ENCODE measurements at regions not wholly inside any gene's neighbourhood (a gene's known extent, or its start where the extent isn't known, plus 50 kb on each side); places are given as distances from the start of the nearest gene placed in this dataset.

DNA sequence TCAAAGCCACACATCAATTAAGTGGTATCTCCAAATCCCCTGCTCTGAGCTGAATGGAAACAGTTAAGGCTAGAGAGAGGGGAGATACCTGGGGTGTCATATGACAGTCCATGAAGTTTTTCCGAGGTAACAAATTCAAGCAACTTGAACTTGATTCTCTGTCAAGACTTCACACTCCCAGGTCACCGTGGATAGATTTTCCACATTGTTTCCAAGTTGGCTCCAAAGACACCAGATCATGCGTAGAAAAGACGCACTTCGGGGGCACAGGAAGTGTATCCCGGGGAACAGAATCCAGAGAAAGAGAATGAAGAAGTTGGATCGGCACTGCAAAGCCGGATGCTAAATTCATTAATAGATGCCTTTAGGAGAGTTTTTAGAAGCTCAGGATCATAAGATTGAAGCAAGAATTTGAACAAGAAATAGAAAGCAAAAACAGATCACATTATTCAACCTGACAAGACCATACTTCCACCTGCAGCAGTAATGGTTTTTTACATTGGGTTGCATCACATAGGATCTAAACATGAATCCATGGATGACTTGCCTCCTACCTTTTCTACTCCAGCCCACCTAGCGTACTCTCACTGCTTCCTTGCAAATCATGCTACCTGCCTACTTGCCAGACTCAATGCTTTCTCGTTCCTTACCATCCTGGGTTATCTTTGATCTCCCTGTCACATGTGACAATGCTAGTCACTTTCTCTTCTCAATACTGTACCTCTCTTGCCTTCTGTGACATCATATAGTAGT, 253.0 kb upstream of the ADAMTS9 start:
- Histone ChIP-seq H3K4me3 (ENCODE audit: insufficient read depth, low read depth, low read length) (no peak overlapping the region), H3K27me3 (ENCODE audit: control insufficient read depth, insufficient read depth, low read length) (no peaks in the 10 kb centered on the region; the same call in 1 of the 2 replicates), H3K36me3 (replicated peaks; ENCODE audit: control insufficient read depth, insufficient read depth, low read length) (no peaks in the 10 kb centered on the region)
- no peak for DNase-seq

GRCh38 chr3:64939747-64940450, 252.1 kb upstream of the ADAMTS9 start:
- no peak for DNase-seq
- Histone ChIP-seq H3K27me3 (ENCODE audit: control insufficient read depth, insufficient read depth, low read length) (no peaks in the 10 kb centered on the region; the same call in 1 of the 2 replicates), H3K36me3 (replicated peaks; ENCODE audit: control insufficient read depth, insufficient read depth, low read length) (no peaks in the 10 kb centered on the region), H3K4me3 (ENCODE audit: insufficient read depth, low read depth, low read length) (no peak overlapping the region)

- H3K36me3 ChIP-seq (replicated peaks; ENCODE audit: control insufficient read depth, insufficient read depth, low read length): no peaks in the 10 kb centered on the region
- H3K27me3 ChIP-seq (ENCODE audit: control insufficient read depth, insufficient read depth, low read length): no peaks in the 10 kb centered on the region; the same call in 1 of the 2 replicates
- DNase-seq: no peak
- no peak overlapping the region for H3K4me3 ChIP-seq (ENCODE audit: insufficient read depth, low read depth, low read length)
Measured at GRCh38 chr3:64939309-64939708, 251.5 kb upstream of the ADAMTS9 start.

DNA sequence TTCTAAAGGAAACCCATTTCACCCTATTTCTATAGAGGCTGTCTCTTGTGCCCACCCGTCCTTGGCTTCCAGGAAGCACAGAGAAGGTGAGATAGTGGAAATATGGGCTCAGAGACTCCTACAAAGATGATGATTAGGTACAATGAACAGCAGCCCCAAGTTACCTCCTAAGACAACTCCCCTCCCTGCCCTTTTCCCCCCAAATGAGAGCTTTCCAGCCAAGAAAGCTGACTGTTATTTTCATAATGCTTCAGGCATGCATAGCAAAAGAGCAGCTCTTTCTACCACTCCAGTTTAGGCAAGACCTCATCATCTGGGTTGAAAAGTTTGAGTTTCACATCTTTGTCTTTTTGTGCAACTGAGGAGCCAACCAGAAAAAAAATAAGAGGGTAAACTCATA, 248.8 kb upstream of the ADAMTS9 start:
- Histone ChIP-seq H3K36me3 (replicated peaks; ENCODE audit: control insufficient read depth, insufficient read depth, low read length) (no peaks in the 10 kb centered on the region), H3K27me3 (ENCODE audit: control insufficient read depth, insufficient read depth, low read length) (no peaks in the 10 kb centered on the region), H3K4me3 (ENCODE audit: insufficient read depth, low read depth, low read length) (no peak overlapping the region)
- DNase-seq: no peak

DNA sequence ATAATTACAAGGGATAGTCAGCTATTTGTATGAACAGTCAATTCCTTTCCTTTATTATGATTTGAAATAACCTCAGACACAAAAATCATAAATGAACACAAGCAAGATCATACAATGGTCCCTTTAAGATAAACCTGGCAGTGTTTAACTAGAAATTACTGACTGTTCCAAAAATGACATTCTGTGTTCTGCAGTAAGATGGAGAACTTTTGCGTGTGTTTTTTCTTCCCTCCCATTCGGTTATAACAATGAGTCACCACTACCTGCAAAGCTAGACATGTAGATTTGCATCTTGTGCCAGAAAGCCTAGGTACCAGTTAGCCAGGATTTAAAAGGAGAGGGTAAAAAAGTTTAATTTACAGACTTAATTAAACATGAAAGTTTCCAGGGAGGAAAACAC, 248.2 kb upstream of the ADAMTS9 start:
- H3K27me3 ChIP-seq (ENCODE audit: control insufficient read depth, insufficient read depth, low read length): no peaks in the 10 kb centered on the region
- H3K36me3 ChIP-seq (replicated peaks; ENCODE audit: control insufficient read depth, insufficient read depth, low read length): no peaks in the 10 kb centered on the region
- DNase-seq: no peak
- H3K4me3 ChIP-seq (ENCODE audit: insufficient read depth, low read depth, low read length): no peak overlapping the region

DNA sequence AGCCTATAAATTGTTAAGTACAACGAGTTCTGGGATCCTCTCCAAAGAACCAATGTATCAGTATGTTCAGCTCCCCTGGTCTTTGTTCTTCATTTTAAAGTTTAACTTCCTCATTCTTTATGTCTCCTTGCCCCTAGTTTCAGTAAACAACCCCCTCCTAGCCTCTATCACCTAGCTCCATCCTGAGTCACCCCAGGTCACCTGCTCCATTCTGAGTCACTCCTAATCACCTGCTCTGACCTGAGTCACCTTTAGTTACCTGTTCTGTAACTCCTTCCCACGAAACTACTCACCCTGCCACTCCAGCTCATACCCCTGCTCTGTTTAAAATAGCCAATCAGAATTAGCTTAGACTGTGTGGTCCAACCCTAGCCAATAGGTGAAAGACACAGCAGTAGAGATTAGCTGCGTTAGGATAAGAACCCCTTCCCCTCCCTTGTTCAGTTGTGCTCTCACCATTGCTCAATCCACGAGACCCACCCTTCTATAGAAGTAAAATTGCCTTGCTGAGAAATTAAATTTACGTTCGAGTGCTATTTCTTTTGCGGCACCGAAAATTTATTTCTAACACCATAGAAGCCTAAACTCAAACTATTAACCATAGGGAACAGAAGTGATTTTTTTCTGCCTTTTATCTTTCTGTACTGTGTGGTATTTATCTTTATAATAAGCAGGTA, 245.0 kb upstream of the ADAMTS9 start:
- H3K4me3 ChIP-seq (ENCODE audit: insufficient read depth, low read depth, low read length): no peak overlapping the region
- H3K36me3 ChIP-seq (replicated peaks; ENCODE audit: control insufficient read depth, insufficient read depth, low read length): no peaks in the 10 kb centered on the region
- no peaks in the 10 kb centered on the region for H3K27me3 ChIP-seq (ENCODE audit: control insufficient read depth, insufficient read depth, low read length)
- DNase-seq: no peak

GRCh38 chr3:64932016-64932518, 244.3 kb upstream of the ADAMTS9 start:
- no peak overlapping the region for H3K4me3 ChIP-seq (ENCODE audit: insufficient read depth, low read depth, low read length)
- DNase-seq: no peak
- no peaks in the 10 kb centered on the region for H3K36me3 ChIP-seq (replicated peaks; ENCODE audit: control insufficient read depth, insufficient read depth, low read length)
- no peaks in the 10 kb centered on the region for H3K27me3 ChIP-seq (ENCODE audit: control insufficient read depth, insufficient read depth, low read length)

DNA sequence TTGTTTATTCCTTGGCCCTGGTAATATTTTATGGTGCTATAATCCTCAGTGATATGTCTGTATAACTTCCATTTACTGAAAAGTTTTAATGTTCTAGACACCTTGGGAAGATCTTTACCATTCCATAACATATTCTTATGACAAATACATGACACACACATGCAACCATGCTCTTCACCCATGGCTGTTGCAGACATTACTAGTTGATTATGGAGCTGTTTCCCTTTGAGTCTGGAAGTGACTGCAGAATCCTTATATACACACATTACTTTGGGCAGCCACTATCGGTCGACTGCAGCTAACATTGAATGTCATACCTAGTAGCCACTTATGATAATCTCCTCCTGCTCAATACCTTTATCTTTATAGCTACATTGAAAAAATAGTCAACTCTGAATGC, 243.1 kb upstream of the ADAMTS9 start:
- no peak for DNase-seq
- Histone ChIP-seq H3K4me3 (ENCODE audit: insufficient read depth, low read depth, low read length) (no peak overlapping the region), H3K27me3 (ENCODE audit: control insufficient read depth, insufficient read depth, low read length) (no peaks in the 10 kb centered on the region), H3K36me3 (replicated peaks; ENCODE audit: control insufficient read depth, insufficient read depth, low read length) (no peaks in the 10 kb centered on the region)

- H3K36me3 ChIP-seq (replicated peaks; ENCODE audit: control insufficient read depth, insufficient read depth, low read length): no peaks in the 10 kb centered on the region
- no peak overlapping the region for H3K4me3 ChIP-seq (ENCODE audit: insufficient read depth, low read depth, low read length)
- H3K27me3 ChIP-seq (ENCODE audit: control insufficient read depth, insufficient read depth, low read length): no peaks in the 10 kb centered on the region; the same call in 1 of the 2 replicates
- no peak for DNase-seq
Measured at GRCh38 chr3:64928683-64929082, 240.9 kb upstream of the ADAMTS9 start.

GRCh38 chr3:64927689-64928088, 239.9 kb upstream of the ADAMTS9 start:
- DNase-seq: no peak
- H3K4me3 ChIP-seq (ENCODE audit: insufficient read depth, low read depth, low read length): no peak overlapping the region
- no peaks in the 10 kb centered on the region for H3K36me3 ChIP-seq (replicated peaks; ENCODE audit: control insufficient read depth, insufficient read depth, low read length)
- H3K27me3 ChIP-seq (ENCODE audit: control insufficient read depth, insufficient read depth, low read length): no peaks in the 10 kb centered on the region; the same call in 1 of the 2 replicates

DNA sequence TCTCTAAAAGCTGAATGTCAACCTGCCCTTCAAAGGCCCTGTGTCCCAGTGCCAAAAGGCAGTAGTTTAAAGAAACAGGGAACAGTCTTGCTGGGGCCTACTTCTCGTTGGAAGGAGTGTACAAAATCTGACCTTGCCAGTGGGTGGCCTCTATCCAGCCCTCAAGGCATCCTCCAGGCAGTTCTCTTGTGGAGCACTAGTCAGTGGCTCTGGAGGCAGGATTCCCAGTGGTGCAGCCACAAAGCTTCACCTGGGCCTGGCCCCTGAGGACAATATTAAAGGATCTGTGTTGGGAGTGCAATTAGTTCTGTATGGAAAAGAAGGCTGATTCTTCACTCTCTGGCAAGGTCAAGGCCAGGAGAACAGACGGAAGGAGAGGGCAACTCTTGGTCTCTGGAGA, 237.8 kb upstream of the ADAMTS9 start:
- no peaks in the 10 kb centered on the region; the same call in 1 of the 2 replicates for H3K27me3 ChIP-seq (ENCODE audit: control insufficient read depth, insufficient read depth, low read length)

DNA sequence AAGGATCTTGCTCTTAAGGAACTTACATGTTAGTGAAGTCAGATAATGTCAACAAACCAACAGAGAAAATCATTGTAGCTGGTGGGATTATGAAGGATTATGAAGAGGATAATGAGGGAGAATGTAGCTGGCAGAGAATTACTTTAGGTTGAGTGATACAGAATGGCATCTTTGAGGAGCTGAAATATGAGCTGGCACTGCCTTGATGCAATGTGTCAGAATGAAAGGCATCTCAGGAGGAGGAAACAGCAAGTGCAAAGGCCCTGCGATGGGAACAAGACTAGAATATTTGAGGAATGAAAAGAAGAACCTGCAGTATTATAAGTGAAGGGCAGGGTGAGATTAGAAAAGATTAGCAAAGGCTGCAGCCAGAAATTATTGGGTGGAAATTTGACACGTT, 237.2 kb upstream of the ADAMTS9 start:
- H3K36me3 ChIP-seq (replicated peaks; ENCODE audit: control insufficient read depth, insufficient read depth, low read length): no peaks in the 10 kb centered on the region
- DNase-seq: no peak

More for the DNA sequence above, 237.8 kb upstream of the ADAMTS9 start:
- H3K4me3 ChIP-seq (ENCODE audit: insufficient read depth, low read depth, low read length): no peak overlapping the region
- H3K36me3 ChIP-seq (replicated peaks; ENCODE audit: control insufficient read depth, insufficient read depth, low read length): no peaks in the 10 kb centered on the region
- DNase-seq: no peak

DNA sequence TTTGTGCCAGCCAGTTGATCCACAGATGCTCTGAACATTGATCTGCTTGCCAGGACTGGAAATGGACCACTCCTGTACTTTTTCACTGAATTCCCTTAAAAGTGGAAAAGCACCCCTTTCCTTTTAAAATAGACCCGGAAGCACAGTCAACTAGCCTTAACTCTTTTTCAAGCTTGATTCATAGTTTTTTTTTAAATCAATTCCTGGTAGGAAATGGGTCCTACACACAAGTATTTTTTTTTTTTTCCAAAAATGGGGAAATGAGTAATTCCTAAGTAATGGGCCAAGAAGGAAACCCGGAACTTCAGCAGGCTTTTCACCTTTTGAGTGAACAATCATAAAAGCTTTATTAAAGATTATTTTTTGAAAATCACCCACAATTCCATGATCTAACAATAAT, 234.4 kb upstream of the ADAMTS9 start:
- H3K27me3 ChIP-seq (ENCODE audit: control insufficient read depth, insufficient read depth, low read length): no peaks in the 10 kb centered on the region; the same call in 1 of the 2 replicates
- H3K4me3 ChIP-seq (ENCODE audit: insufficient read depth, low read depth, low read length): no peak overlapping the region
- H3K36me3 ChIP-seq (replicated peaks; ENCODE audit: control insufficient read depth, insufficient read depth, low read length): no peaks in the 10 kb centered on the region
- DNase-seq: no peak

More for the DNA sequence above, 237.2 kb upstream of the ADAMTS9 start:
- Histone ChIP-seq H3K27me3 (ENCODE audit: control insufficient read depth, insufficient read depth, low read length) (no peaks in the 10 kb centered on the region; the same call in 1 of the 2 replicates), H3K4me3 (ENCODE audit: insufficient read depth, low read depth, low read length) (no peak overlapping the region)

DNA sequence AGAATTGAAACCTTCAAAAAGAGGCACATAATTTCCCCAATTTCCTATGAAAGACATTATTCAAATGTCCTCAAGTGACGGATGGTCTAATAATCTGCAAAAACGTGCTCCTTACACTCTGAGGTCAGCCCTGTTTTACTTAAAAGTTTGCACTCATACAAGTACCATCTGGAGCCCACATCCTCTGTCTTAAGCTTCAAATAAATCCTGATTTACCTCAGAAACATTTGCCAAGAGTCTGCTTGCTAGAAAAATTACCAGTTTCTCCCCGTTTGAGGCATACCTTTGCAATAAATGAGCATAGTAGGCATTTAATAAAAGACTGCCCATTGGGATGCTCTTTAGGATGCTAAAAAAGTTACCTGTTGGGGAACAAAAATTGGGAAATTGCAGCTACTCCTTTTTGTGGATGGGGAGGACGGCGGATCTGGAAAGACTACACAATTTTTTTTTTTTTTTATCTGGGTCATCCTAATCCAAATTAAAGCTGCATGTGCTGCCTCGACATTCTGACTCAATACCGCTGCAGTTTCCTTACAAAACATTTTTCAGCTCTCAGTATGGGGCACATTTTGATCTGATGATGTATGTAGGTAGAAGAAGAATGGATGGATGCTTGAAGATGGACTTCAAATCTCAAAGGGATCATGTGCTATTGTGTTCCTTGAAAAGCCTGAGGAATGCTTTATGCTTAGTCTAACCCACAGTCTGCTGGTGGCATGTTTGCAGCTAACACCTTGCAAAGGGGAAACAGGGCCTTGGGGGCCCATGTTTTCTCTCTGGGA, 233.7 kb upstream of the ADAMTS9 start:
- DNase-seq: no peak
- no peaks in the 10 kb centered on the region; the same call in 1 of the 2 replicates for H3K27me3 ChIP-seq (ENCODE audit: control insufficient read depth, insufficient read depth, low read length)
- H3K36me3 ChIP-seq (replicated peaks; ENCODE audit: control insufficient read depth, insufficient read depth, low read length): no peaks in the 10 kb centered on the region
- H3K4me3 ChIP-seq (ENCODE audit: insufficient read depth, low read depth, low read length): no peak overlapping the region
